ENCODE measurements at regions not wholly inside any gene's neighbourhood (a gene's known extent, or its start where the extent isn't known, plus 50 kb on each side); places are given as distances from the start of the nearest gene placed in this dataset.

DNA sequence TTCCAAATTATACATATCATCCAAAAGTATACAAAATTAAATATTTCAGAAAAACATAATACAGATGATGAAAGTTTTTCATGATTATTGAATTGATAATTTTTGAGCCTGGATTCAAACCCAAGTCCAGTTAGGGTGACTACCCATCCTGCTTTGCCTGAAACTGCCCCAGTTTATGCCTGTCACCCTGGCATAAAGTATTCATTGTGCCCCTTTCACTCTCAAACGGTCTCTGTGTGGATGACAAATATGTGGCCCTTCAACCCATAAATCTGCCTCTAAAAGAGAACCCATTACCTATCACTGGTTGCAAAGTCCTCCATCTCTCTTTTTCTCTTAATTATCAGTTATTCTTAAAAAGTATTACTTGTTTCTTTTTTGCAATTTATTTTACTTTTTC is 553.7 kb upstream of the JARID2 start (continued):
- TF ChIP-seq, protein P1, sequence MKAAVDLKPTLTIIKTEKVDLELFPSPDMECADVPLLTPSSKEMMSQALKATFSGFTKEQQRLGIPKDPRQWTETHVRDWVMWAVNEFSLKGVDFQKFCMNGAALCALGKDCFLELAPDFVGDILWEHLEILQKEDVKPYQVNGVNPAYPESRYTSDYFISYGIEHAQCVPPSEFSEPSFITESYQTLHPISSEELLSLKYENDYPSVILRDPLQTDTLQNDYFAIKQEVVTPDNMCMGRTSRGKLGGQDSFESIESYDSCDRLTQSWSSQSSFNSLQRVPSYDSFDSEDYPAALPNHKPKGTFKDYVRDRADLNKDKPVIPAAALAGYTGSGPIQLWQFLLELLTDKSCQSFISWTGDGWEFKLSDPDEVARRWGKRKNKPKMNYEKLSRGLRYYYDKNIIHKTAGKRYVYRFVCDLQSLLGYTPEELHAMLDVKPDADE (IDR thresholded peaks at IDR 0.05), result no peak
- TF ChIP-seq, protein P2, sequence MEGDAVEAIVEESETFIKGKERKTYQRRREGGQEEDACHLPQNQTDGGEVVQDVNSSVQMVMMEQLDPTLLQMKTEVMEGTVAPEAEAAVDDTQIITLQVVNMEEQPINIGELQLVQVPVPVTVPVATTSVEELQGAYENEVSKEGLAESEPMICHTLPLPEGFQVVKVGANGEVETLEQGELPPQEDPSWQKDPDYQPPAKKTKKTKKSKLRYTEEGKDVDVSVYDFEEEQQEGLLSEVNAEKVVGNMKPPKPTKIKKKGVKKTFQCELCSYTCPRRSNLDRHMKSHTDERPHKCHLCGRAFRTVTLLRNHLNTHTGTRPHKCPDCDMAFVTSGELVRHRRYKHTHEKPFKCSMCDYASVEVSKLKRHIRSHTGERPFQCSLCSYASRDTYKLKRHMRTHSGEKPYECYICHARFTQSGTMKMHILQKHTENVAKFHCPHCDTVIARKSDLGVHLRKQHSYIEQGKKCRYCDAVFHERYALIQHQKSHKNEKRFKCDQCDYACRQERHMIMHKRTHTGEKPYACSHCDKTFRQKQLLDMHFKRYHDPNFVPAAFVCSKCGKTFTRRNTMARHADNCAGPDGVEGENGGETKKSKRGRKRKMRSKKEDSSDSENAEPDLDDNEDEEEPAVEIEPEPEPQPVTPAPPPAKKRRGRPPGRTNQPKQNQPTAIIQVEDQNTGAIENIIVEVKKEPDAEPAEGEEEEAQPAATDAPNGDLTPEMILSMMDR (conservative IDR thresholded peaks at IDR 0.05; ENCODE audit: low read depth in 2 of 2), result no peak
- TF ChIP-seq, protein P3, sequence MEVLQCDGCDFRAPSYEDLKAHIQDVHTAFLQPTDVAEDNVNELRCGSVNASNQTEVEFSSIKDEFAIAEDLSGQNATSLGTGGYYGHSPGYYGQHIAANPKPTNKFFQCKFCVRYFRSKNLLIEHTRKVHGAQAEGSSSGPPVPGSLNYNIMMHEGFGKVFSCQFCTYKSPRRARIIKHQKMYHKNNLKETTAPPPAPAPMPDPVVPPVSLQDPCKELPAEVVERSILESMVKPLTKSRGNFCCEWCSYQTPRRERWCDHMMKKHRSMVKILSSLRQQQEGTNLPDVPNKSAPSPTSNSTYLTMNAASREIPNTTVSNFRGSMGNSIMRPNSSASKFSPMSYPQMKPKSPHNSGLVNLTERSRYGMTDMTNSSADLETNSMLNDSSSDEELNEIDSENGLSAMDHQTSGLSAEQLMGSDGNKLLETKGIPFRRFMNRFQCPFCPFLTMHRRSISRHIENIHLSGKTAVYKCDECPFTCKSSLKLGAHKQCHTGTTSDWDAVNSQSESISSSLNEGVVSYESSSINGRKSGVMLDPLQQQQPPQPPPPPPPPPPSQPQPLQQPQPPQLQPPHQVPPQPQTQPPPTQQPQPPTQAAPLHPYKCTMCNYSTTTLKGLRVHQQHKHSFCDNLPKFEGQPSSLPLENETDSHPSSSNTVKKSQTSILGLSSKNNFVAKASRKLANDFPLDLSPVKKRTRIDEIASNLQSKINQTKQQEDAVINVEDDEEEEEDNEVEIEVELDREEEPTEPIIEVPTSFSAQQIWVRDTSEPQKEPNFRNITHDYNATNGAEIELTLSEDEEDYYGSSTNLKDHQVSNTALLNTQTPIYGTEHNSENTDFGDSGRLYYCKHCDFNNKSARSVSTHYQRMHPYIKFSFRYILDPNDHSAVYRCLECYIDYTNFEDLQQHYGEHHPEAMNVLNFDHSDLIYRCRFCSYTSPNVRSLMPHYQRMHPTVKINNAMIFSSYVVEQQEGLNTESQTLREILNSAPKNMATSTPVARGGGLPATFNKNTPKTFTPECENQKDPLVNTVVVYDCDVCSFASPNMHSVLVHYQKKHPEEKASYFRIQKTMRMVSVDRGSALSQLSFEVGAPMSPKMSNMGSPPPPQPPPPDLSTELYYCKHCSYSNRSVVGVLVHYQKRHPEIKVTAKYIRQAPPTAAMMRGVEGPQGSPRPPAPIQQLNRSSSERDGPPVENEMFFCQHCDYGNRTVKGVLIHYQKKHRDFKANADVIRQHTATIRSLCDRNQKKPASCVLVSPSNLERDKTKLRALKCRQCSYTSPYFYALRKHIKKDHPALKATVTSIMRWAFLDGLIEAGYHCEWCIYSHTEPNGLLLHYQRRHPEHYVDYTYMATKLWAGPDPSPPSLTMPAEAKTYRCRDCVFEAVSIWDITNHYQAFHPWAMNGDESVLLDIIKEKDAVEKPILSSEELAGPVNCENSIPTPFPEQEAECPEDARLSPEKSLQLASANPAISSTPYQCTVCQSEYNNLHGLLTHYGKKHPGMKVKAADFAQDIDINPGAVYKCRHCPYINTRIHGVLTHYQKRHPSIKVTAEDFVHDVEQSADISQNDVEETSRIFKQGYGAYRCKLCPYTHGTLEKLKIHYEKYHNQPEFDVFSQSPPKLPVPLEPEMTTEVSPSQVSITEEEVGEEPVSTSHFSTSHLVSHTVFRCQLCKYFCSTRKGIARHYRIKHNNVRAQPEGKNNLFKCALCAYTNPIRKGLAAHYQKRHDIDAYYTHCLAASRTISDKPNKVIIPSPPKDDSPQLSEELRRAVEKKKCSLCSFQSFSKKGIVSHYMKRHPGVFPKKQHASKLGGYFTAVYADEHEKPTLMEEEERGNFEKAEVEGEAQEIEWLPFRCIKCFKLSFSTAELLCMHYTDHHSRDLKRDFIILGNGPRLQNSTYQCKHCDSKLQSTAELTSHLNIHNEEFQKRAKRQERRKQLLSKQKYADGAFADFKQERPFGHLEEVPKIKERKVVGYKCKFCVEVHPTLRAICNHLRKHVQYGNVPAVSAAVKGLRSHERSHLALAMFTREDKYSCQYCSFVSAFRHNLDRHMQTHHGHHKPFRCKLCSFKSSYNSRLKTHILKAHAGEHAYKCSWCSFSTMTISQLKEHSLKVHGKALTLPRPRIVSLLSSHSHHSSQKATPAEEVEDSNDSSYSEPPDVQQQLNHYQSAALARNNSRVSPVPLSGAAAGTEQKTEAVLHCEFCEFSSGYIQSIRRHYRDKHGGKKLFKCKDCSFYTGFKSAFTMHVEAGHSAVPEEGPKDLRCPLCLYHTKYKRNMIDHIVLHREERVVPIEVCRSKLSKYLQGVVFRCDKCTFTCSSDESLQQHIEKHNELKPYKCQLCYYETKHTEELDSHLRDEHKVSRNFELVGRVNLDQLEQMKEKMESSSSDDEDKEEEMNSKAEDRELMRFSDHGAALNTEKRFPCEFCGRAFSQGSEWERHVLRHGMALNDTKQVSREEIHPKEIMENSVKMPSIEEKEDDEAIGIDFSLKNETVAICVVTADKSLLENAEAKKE (CRISPR knock-in tag; IDR thresholded peaks at IDR 0.05), result no peak

DNA sequence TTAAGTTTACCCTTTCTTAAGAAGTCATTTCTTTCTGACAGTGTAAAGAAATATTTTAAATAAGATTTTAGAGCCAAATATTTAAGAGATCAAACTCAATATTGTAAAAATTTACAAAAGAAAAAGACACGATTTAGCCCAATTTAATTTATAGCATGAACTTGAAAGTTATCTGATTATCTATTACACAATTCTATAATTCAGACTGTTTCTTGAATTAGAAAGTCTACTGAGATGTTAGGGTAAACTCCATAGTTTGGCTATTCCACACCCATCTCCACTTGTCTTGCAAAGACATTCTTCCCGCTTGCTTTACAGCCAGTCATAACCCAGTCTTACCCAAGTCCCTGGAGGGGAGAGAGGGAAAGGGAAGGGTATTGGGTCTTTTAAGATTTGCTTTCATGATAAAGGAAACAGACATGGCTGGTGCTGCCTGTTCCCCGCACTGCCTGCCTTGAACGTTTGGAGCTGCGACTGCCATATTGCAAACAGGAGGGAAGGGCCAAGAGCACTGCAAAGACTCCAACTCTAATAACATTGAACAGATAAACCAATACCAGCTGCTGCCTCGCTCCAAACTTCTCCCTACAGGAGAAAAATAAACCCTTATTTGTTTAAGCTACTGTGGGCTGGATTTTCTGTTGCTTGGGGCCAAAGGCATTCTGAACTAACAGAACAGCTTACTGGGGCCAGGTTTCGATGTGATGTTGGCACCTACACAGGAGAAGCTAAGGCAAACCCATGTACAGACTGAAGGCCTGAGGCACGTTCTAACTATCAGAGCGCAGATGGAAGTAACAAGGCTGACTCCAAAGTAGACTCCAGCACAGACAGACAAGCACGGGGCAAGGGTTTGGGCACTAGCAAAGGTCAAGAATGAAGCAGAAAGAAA is 552.3 kb upstream of the JARID2 start:
- Histone ChIP-seq H3K79me2 (replicated peaks; ENCODE audit: insufficient read depth) (no peaks in the 10 kb centered on the region), H3F3A (replicated peaks; ENCODE audit: low read depth) (no peaks in the 10 kb centered on the region), H2AFZ (peak overlapping the region; percentile 69), H3K9me2 (ENCODE audit: insufficient read depth) (no peaks in the 10 kb centered on the region), H3K27ac (ENCODE audit: low read depth) (no peak overlapping the region), H3K4me1 (ENCODE audit: insufficient read depth) (no peaks in the 10 kb centered on the region), H3K27me3 (ENCODE audit: insufficient read depth) (no peaks in the 10 kb centered on the region), H3K36me3 (ENCODE audit: insufficient read depth) (no peaks in the 10 kb centered on the region), H4K20me1 (replicated peaks; ENCODE audit: insufficient read depth) (no peaks in the 10 kb centered on the region), H3K4me2 (no peak overlapping the region), H3K4me3 (no peak overlapping the region)
- H3K4me3 Mint-ChIP-seq, result no peak overlapping the region
- no peaks in the 10 kb centered on the region for H3K9me3 Mint-ChIP-seq
- H3K27ac Mint-ChIP-seq, result no peak overlapping the region
- no peaks in the 10 kb centered on the region for H3K36me3 Mint-ChIP-seq (ENCODE audit: low read depth)
- peak; percentile 77 for ATAC-seq
- peaks cover 5% of the 10 kb centered on the region for H3K27me3 Mint-ChIP-seq (ENCODE audit: insufficient read depth, low read depth, poor library complexity)
- H3K4me1 Mint-ChIP-seq, result peaks cover 8% of the 10 kb centered on the region
- no peak for TF ChIP-seq EZH2 (IDR thresholded peaks at IDR 0.05; ENCODE audit: low read depth, unreplicated experiment)
- TF ChIP-seq, protein P3 (CRISPR knock-in tag; IDR thresholded peaks at IDR 0.05), result no peak
- peak; percentile 42 for DNase-seq (ENCODE audit: low spot score)
